ENCODE measurements at regions not wholly inside any gene's neighbourhood (a gene's known extent, or its start where the extent isn't known, plus 50 kb on each side); places are given as distances from the start of the nearest gene placed in this dataset.

DNA sequence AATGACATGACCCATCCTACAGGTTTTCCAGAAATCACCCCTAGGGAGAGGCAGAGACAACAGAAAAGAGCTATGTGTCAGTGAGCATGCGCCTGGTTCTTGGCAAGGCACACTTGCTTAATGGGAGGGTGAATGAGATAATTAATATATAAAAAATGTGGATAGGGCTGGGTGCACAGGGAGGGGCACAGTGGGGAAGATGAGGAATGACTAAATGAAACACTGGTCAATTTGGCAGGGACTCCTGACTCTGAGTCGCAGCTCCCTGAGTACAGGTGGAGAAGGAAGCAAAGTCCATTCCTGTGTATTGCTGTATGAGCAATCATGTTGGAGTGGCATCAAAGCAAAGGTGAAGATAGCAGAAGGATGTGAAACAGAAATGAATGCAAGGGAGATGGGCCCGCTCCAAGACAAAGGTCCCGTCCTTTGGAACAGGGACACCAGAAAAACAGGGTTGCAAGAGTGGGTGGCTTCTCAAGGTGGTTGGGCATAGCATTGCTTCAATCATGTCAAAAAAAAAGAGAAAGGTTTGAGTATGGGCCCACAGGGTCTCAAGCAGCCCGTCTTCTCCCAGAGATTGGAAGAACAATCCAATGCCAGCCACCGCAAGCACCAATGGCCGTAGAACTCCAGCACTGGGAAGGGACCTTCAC lies 278.4 kb upstream of the AGTR2 start:
- TF ChIP-seq RFX5 (IDR thresholded peaks at IDR 0.05; ENCODE audit: low read depth, low read length) (no peak), SMC3 (IDR thresholded peaks at IDR 0.05; ENCODE audit: low read depth, low read length) (no peak), MAFK (IDR thresholded peaks at IDR 0.05; ENCODE audit: low read depth, low read length) (no peak), NFE2L2 (IDR thresholded peaks at IDR 0.05; ENCODE audit: low read depth, low read length) (no peak), RAD21 (IDR thresholded peaks at IDR 0.05; ENCODE audit: low read length) (no peak), POLR2A (IDR thresholded peaks at IDR 0.05; ENCODE audit: low read depth, low read length) (no peak), BHLHE40 (IDR thresholded peaks at IDR 0.05; ENCODE audit: low read depth, low read length) (no peak), MXI1 (IDR thresholded peaks at IDR 0.05; ENCODE audit: borderline replicate concordance, low read depth, low read length) (no peak), CEBPB (IDR thresholded peaks at IDR 0.05; ENCODE audit: low read depth, low read length) (no peak)
- TF ChIP-seq, protein P1, sequence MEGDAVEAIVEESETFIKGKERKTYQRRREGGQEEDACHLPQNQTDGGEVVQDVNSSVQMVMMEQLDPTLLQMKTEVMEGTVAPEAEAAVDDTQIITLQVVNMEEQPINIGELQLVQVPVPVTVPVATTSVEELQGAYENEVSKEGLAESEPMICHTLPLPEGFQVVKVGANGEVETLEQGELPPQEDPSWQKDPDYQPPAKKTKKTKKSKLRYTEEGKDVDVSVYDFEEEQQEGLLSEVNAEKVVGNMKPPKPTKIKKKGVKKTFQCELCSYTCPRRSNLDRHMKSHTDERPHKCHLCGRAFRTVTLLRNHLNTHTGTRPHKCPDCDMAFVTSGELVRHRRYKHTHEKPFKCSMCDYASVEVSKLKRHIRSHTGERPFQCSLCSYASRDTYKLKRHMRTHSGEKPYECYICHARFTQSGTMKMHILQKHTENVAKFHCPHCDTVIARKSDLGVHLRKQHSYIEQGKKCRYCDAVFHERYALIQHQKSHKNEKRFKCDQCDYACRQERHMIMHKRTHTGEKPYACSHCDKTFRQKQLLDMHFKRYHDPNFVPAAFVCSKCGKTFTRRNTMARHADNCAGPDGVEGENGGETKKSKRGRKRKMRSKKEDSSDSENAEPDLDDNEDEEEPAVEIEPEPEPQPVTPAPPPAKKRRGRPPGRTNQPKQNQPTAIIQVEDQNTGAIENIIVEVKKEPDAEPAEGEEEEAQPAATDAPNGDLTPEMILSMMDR (conservative IDR thresholded peaks at IDR 0.05; ENCODE audit: low read depth, low read length): no peak
